IMR-90 (cell line): ENCODE measurements at regions not wholly inside any gene's neighbourhood (a gene's known extent, or its start where the extent isn't known, plus 50 kb on each side); places are given as distances from the start of the nearest gene placed in this dataset.

Source experiments
- ATAC-seq: fragments of 200-7000 bp; cut with Tn5 transposase; 2 replicates; pipeline ENCODE4 v1.9.1; 2020; ENCODE audit warnings: low read depth, mild to moderate bottlenecking, moderate library complexity
- BruUV-seq: library from RNA; stranded (reverse); fragments of 400-500 nt; replicated peaks from 2 replicates; lab custom pipeline; 2021; lab: Mats Ljungman, UMichigan
- CTCF ChIA-PET: fragments of 300-600 bp; formaldehyde crosslinking; extraction: SDS; loops from one replicate; lab custom pipeline; 2021; ENCODE audit warnings: antibody characterized with exemption; lab: Yijun Ruan, JAX
- POLR2A ChIA-PET: fragments of 300-600 bp; sonication (Branson Sonifier 250); formaldehyde crosslinking; loops from one replicate; lab custom pipeline; 2022; ENCODE audit warnings: antibody characterized with exemption; ENCODE audit not compliant: unreplicated experiment; lab: Charles Lee
- DNase-seq: peaks from one replicate; pipeline ENCODE4 v3.0.0; 2013
- H2AFZ ChIP-seq: replicated peaks from 2 replicates; pipeline ENCODE3; 2013; ENCODE audit warnings: low read length, mild to moderate bottlenecking; ENCODE audit not compliant: poor library complexity
- H2AK5ac ChIP-seq: 2 replicates; pipeline ENCODE4 v1.6.1; 2013; ENCODE audit warnings: low read depth, low read length, inconsistent platforms
- H2AK9ac ChIP-seq: replicated peaks from 2 replicates; pipeline ENCODE3; 2013; ENCODE audit warnings: mild to moderate bottlenecking, low read depth, low read length, moderate library complexity; ENCODE audit not compliant: poor library complexity
- H2BK120ac ChIP-seq: 2 replicates; pipeline ENCODE4 v1.6.1; 2013; ENCODE audit warnings: low read depth, low read length, inconsistent platforms
- H2BK15ac ChIP-seq: 3 replicates; pipeline ENCODE4 v1.6.1; 2013; ENCODE audit warnings: low read depth, low read length, inconsistent platforms
- H2BK20ac ChIP-seq: 2 replicates; pipeline ENCODE4 v1.6.1; 2013; ENCODE audit warnings: low read depth, mild to moderate bottlenecking, inconsistent platforms, low read length, moderate library complexity
- H2BK5ac ChIP-seq: 2 replicates; pipeline ENCODE4 v1.6.1; 2013; ENCODE audit warnings: mild to moderate bottlenecking, low read depth, low read length, inconsistent platforms; ENCODE audit not compliant: poor library complexity, severe bottlenecking
- H3K14ac ChIP-seq: replicated peaks from 2 replicates; pipeline ENCODE4 v1.6.1; 2013; ENCODE audit warnings: low read depth, low read length, inconsistent platforms
- H3K18ac ChIP-seq: 2 replicates; pipeline ENCODE4 v1.6.1; 2013; ENCODE audit warnings: low read depth, low read length, control low read depth
- H3K23ac ChIP-seq: 2 replicates; pipeline ENCODE4 v1.6.1; 2013; ENCODE audit warnings: low read depth, low read length, inconsistent platforms
- H3K27ac ChIP-seq: 2 replicates; pipeline ENCODE4 v1.5.1; 2013; ENCODE audit warnings: mild to moderate bottlenecking, control low read depth, low read length; ENCODE audit not compliant: insufficient read depth
- H3K27me3 ChIP-seq: 2 replicates; pipeline ENCODE4 v1.6.1; 2013; ENCODE audit warnings: low read length; ENCODE audit not compliant: control insufficient read depth, insufficient read depth
- H3K36me3 ChIP-seq: 2 replicates; pipeline ENCODE4 v1.6.1; 2013; ENCODE audit warnings: low read length, mixed read lengths; ENCODE audit not compliant: control insufficient read depth, insufficient read depth
- H3K4ac ChIP-seq: 2 replicates; pipeline ENCODE4 v1.6.1; 2013; ENCODE audit warnings: low read depth, low read length, inconsistent platforms
- H3K4me1 ChIP-seq: 2 replicates; pipeline ENCODE4 v1.6.1; 2013; ENCODE audit warnings: low read length, mixed read lengths; ENCODE audit not compliant: control insufficient read depth, insufficient read depth
- H3K4me2 ChIP-seq: 2 replicates; pipeline ENCODE4 v1.6.1; 2013; ENCODE audit warnings: low read depth, mild to moderate bottlenecking, control low read depth, low read length, moderate library complexity
- H3K4me3 ChIP-seq: 2 replicates; pipeline ENCODE4 v1.5.1; 2013; ENCODE audit warnings: low read depth, mild to moderate bottlenecking, control low read depth, low read length, moderate library complexity; ENCODE audit not compliant: insufficient read depth
- H3K56ac ChIP-seq: 2 replicates; pipeline ENCODE4 v1.6.1; 2013; ENCODE audit warnings: low read length, inconsistent platforms; ENCODE audit not compliant: insufficient read depth; ENCODE audit errors: extremely low read depth
- H3K79me1 ChIP-seq, 2 experiments: 2 replicates each; pipeline ENCODE4 v1.6.1; 2013; ENCODE audit warnings: low read length in 2 of 2, inconsistent platforms in 1 of 2, low read depth in 1 of 2
- H3K9ac ChIP-seq: 2 replicates; pipeline ENCODE4 v1.6.1; 2013; ENCODE audit warnings: low read depth, low read length, control low read depth
- H3K9me1 ChIP-seq: 2 replicates; pipeline ENCODE4 v1.6.1; 2013; ENCODE audit warnings: low read length, inconsistent platforms; ENCODE audit not compliant: insufficient read depth
- H3K9me3 ChIP-seq: 2 replicates; pipeline ENCODE4 v1.6.1; 2013; ENCODE audit warnings: low read length; ENCODE audit not compliant: control insufficient read depth, insufficient read depth
- H4K20me1 ChIP-seq: 2 replicates; pipeline ENCODE4 v1.6.1; 2013; ENCODE audit warnings: low read length, inconsistent platforms; ENCODE audit not compliant: insufficient read depth
- H4K5ac ChIP-seq: 2 replicates; pipeline ENCODE4 v1.6.1; 2013; ENCODE audit warnings: mild to moderate bottlenecking, low read depth, low read length, control low read depth
- H4K8ac ChIP-seq, 2 experiments: 2 replicates each; pipeline ENCODE4 v1.6.1; 2013; ENCODE audit warnings: low read depth in 2 of 2, low read length in 2 of 2, control low read depth in 1 of 2, inconsistent platforms in 1 of 2
- H4K91ac ChIP-seq: 2 replicates; pipeline ENCODE4 v1.6.1; 2013; ENCODE audit warnings: low read depth, low read length, inconsistent platforms; ENCODE audit not compliant: insufficient read depth
- BHLHE40 ChIP-seq: fragments of 150-350 bp; IDR thresholded peaks from 2 replicates; pipeline ENCODE4 v1.6.1; 2016; ENCODE audit warnings: mild to moderate bottlenecking, low read depth, low read length
- CEBPB ChIP-seq: IDR thresholded peaks from 2 replicates; pipeline ENCODE4 v1.6.1; 2012; ENCODE audit warnings: low read depth, low read length, improper control_type of control experiment
- CHD1 ChIP-seq: IDR thresholded peaks from 2 replicates; pipeline ENCODE4 v1.6.1; 2012; ENCODE audit warnings: low read depth, low read length, improper control_type of control experiment
- CTCF ChIP-seq: conservative IDR thresholded peaks from 2 replicates; pipeline ENCODE4 v1.5.1; 2012; ENCODE audit warnings: mild to moderate bottlenecking, low read depth, low read length, improper control_type of control experiment
- ELK1 ChIP-seq: fragments of 150-350 bp; IDR thresholded peaks from 2 replicates; pipeline ENCODE4 v1.6.1; 2016; ENCODE audit warnings: low read depth, mild to moderate bottlenecking, low read length, moderate library complexity, borderline replicate concordance
- FOS ChIP-seq: fragments of 150-350 bp; IDR thresholded peaks from 2 replicates; pipeline ENCODE4 v1.6.1; 2016; ENCODE audit warnings: low read depth, low read length
- MAFK ChIP-seq: IDR thresholded peaks from 2 replicates; pipeline ENCODE4 v1.6.1; 2012; ENCODE audit warnings: low read depth, low read length, improper control_type of control experiment
- MAZ ChIP-seq: IDR thresholded peaks from 2 replicates; pipeline ENCODE4 v1.6.1; 2012; ENCODE audit warnings: low read depth, mild to moderate bottlenecking, low read length, improper control_type of control experiment, moderate library complexity, borderline replicate concordance
- MXI1 ChIP-seq: IDR thresholded peaks from 2 replicates; pipeline ENCODE4 v1.6.1; 2012; ENCODE audit warnings: low read depth, mild to moderate bottlenecking, low read length, moderate library complexity, borderline replicate concordance
- NFE2L2 ChIP-seq: fragments of 150-350 bp; IDR thresholded peaks from 2 replicates; pipeline ENCODE4 v1.6.1; 2016; ENCODE audit warnings: low read depth, mild to moderate bottlenecking, low read length
- POLR2A ChIP-seq: IDR thresholded peaks from 2 replicates; pipeline ENCODE4 v1.6.1; 2012; ENCODE audit warnings: mild to moderate bottlenecking, low read depth, low read length
- RAD21 ChIP-seq: IDR thresholded peaks from 2 replicates; pipeline ENCODE4 v1.6.1; 2012; ENCODE audit warnings: low read length, improper control_type of control experiment
- RCOR1 ChIP-seq: IDR thresholded peaks from 2 replicates; pipeline ENCODE4 v1.6.1; 2012; ENCODE audit warnings: mild to moderate bottlenecking, low read length, improper control_type of control experiment; ENCODE audit not compliant: insufficient replicate concordance
- RFX5 ChIP-seq: IDR thresholded peaks from 2 replicates; pipeline ENCODE4 v1.8.0; 2012; ENCODE audit warnings: low read depth, mild to moderate bottlenecking, low read length, moderate library complexity
- SMC3 ChIP-seq: fragments of 150-350 bp; IDR thresholded peaks from 2 replicates; pipeline ENCODE4 v1.6.1; 2016; ENCODE audit warnings: low read depth, mild to moderate bottlenecking, antibody characterized with exemption, low read length, moderate library complexity
- USF2 ChIP-seq: fragments of 150-350 bp; IDR thresholded peaks from 2 replicates; pipeline ENCODE4 v1.6.1; 2017; ENCODE audit warnings: mild to moderate bottlenecking, antibody characterized with exemption, low read length, low read depth
- WGBS, 2 experiments: methylation state at CpG; one replicate each; pipeline versions ENCODE4 v1.1.5 to v1.1.7; 2013; ENCODE audit warnings: missing lambda C conversion rate in 2 of 2; ENCODE audit not compliant: insufficient read length in 1 of 2; ENCODE audit errors: extremely low coverage in 2 of 2; 5-methylcytosine and 5-hydroxymethylcytosine counted together
- dilution Hi-C: fragments of 300-500 bp; cut with HindIII; formaldehyde crosslinking; loops from one replicate; pipeline ENCODE4 v1.14.3; 2018; ENCODE audit warnings: low sequenced_read_pairs; ENCODE audit not compliant: unreplicated experiment
- in situ Hi-C: fragments of 300-500 bp; cut with MboI; formaldehyde crosslinking; loops from 3 replicates; pipeline ENCODE4 v1.14.3; 2019; ENCODE audit warnings: low sequenced_read_pairs, inconsistent platforms, mixed read lengths
- intact Hi-C: fragments of 100-400 bp; cut with micrococcal nuclease; formaldehyde crosslinking; loops from 2 replicates; pipeline ENCODE4 v1.10.0; 2022

GRCh38 chr5:33224285-33224961 lies 216.3 kb upstream of the TARS1 start:
- H3K4me1 ChIP-seq: peaks cover 3% of the 10 kb centered on the region
- H4K20me1 ChIP-seq: no peaks in the 10 kb centered on the region
- no peaks in the 10 kb centered on the region for H3K36me3 ChIP-seq
- H2AFZ ChIP-seq: no peak overlapping the region
- H3K9me1 ChIP-seq: no peaks in the 10 kb centered on the region
- WGBS, 2 experiments: no CpG with 5 or more reads among the region's 4 CpGs
- H3K4me3 ChIP-seq: no peak overlapping the region
- no peak overlapping the region for H4K8ac ChIP-seq
- no peaks in the 10 kb centered on the region for H3K79me1 ChIP-seq
- peaks cover 4% of the 10 kb centered on the region; the same call in 1 of the 2 replicates for H3K9me3 ChIP-seq
- no peak overlapping the region for H3K4me2 ChIP-seq
- H2BK15ac ChIP-seq: no peak overlapping the region
- no TSS peak for BruUV-seq
- CTCF ChIA-PET: no interaction called here
- dilution Hi-C loops: no loop called here
- H3K18ac ChIP-seq: no peak overlapping the region
- no peak overlapping the region for H2AK5ac ChIP-seq
- no peak overlapping the region for H3K56ac ChIP-seq
- H2AK9ac ChIP-seq: no peak overlapping the region
- no peak overlapping the region for H3K9ac ChIP-seq
- no peak overlapping the region for H4K5ac ChIP-seq
- H3K27me3 ChIP-seq: no peaks in the 10 kb centered on the region
- no peak overlapping the region for H3K14ac ChIP-seq
- DNase-seq (no peak), ATAC-seq (no peak)
- POLR2A ChIA-PET: no interaction called here
- TF ChIP-seq RAD21 (no peak), NFE2L2 (no peak), ELK1 (no peak), RFX5 (no peak), MAFK (no peak), RCOR1 (no peak), USF2 (no peak), MXI1 (no peak), CTCF (no peak), CHD1 (no peak), CEBPB (no peak), POLR2A (no peak), MAZ (no peak), SMC3 (no peak), BHLHE40 (no peak), FOS (no peak)
- intact Hi-C loops: no loop called here
- no peak overlapping the region for H2BK120ac ChIP-seq
- H3K4ac ChIP-seq: no peak overlapping the region
- H2BK20ac ChIP-seq: no peak overlapping the region
- H2BK5ac ChIP-seq: no peak overlapping the region
- H4K91ac ChIP-seq: no peak overlapping the region
- H3K27ac ChIP-seq: no peak overlapping the region
- in situ Hi-C loops: no loop called here
- no peak overlapping the region for H3K23ac ChIP-seq
